SK-N-SH (cell line): ENCODE measurements at regions not wholly inside any gene's neighbourhood (a gene's known extent, or its start where the extent isn't known, plus 50 kb on each side); places are given as distances from the start of the nearest gene placed in this dataset.

ENCODE experiments used
- CTCF ChIA-PET: fragments of 300-600, 350-600 bp; formaldehyde crosslinking; extraction: SDS; loops from one replicate; lab custom pipeline; 2021; lab: Yijun Ruan, JAX
- POLR2A ChIA-PET: fragments of 350-600 bp; sonication (Branson Sonifier 250); formaldehyde crosslinking; extraction: SDS; loops from one replicate; lab custom pipeline; 2020; ENCODE audit warnings: antibody characterized with exemption, inconsistent platforms; lab: Yijun Ruan, JAX
- DNase-seq: peaks from one replicate; pipeline ENCODE4 v3.0.0; 2012
- H2AFZ ChIP-seq: fragments of 200-600 bp; sonication (generic); 2 replicates; pipeline ENCODE4 v1.8.1; 2016; ENCODE audit warnings: antibody characterized with exemption, mild to moderate bottlenecking, low read depth
- H3F3A ChIP-seq: fragments of 200-600 bp; sonication (generic); replicated peaks from 2 replicates; pipeline ENCODE3; 2016; ENCODE audit warnings: antibody characterized with exemption, mild to moderate bottlenecking; ENCODE audit not compliant: insufficient read depth
- H3K27ac ChIP-seq, 2 experiments: fragments of 200-500 bp in 1 of 2; fragments of 200-600 bp in 1 of 2; sonication (Bioruptor generic) in 1 of 2; sonication (generic), shearing (Covaris generic) in 1 of 2; 2 replicates each; pipeline versions ENCODE4 v1.5.1 to v1.6.1; 2014 to 2016; ENCODE audit warnings: low read depth in 2 of 2, inconsistent platforms in 1 of 2, low read length in 1 of 2, mild to moderate bottlenecking in 1 of 2, mixed read lengths in 1 of 2
- H3K27me3 ChIP-seq: fragments of 200-600 bp; sonication (generic), shearing (Covaris generic); 2 replicates; pipeline ENCODE4 v1.6.1; 2016; ENCODE audit warnings: mixed run types; ENCODE audit not compliant: insufficient read depth
- H3K36me3 ChIP-seq, 2 experiments: fragments of 200-500 bp in 1 of 2; fragments of 200-600 bp in 1 of 2; sonication (Bioruptor generic) in 1 of 2; sonication (generic) in 1 of 2; replicated peaks in 1 of 2; 2 replicates each; pipeline versions ENCODE3 to v1.5.1; 2014 to 2016; ENCODE audit warnings: low read length in 1 of 2, mild to moderate bottlenecking in 1 of 2; ENCODE audit not compliant: insufficient read depth in 2 of 2, control insufficient read depth in 1 of 2
- H3K4me1 ChIP-seq, 2 experiments: fragments of 200-500 bp in 1 of 2; fragments of 200-600 bp in 1 of 2; sonication (Bioruptor generic) in 1 of 2; sonication (generic), shearing (Covaris generic) in 1 of 2; 2 replicates each; pipeline versions ENCODE4 v1.5.1 to v1.6.1; 2014 to 2016; ENCODE audit warnings: low read depth in 1 of 2, low read length in 1 of 2, mixed run types in 1 of 2; ENCODE audit not compliant: insufficient read depth in 2 of 2, control insufficient read depth in 1 of 2
- H3K4me2 ChIP-seq: fragments of 200-600 bp; sonication (generic), shearing (Covaris generic); 2 replicates; pipeline ENCODE4 v1.6.1; 2017; ENCODE audit warnings: mixed run types
- H3K4me3 ChIP-seq, 2 experiments: fragments of 200-500 bp in 1 of 2; fragments of 200-600 bp in 1 of 2; sonication (Bioruptor generic) in 1 of 2; sonication (generic), shearing (Covaris generic) in 1 of 2; 2 replicates each; pipeline versions ENCODE4 v1.5.1 to v1.8.1; 2014 to 2016; ENCODE audit warnings: low read depth in 2 of 2, inconsistent platforms in 1 of 2, low read length in 1 of 2, mild to moderate bottlenecking in 1 of 2, mixed read lengths in 1 of 2, moderate library complexity in 1 of 2
- H3K79me2 ChIP-seq: fragments of 200-600 bp; sonication (generic); 2 replicates; pipeline ENCODE4 v1.8.1; 2017; ENCODE audit warnings: mild to moderate bottlenecking; ENCODE audit not compliant: insufficient read depth
- H3K9ac ChIP-seq: fragments of 200-600 bp; sonication (generic); 2 replicates; pipeline ENCODE4 v1.6.1; 2017; ENCODE audit warnings: mixed run types
- H3K9me2 ChIP-seq: fragments of 200-600 bp; sonication (generic); 2 replicates; pipeline ENCODE4 v1.6.1; 2017; ENCODE audit warnings: mixed run types
- H3K9me3 ChIP-seq: fragments of 200-600 bp; sonication (generic); 2 replicates; pipeline ENCODE4 v1.6.1; 2017; ENCODE audit warnings: mixed run types, mild to moderate bottlenecking, moderate library complexity
- H4K20me1 ChIP-seq: fragments of 200-600 bp; sonication (generic); 2 replicates; pipeline ENCODE4 v1.6.1; 2017; ENCODE audit warnings: mild to moderate bottlenecking, mixed run types; ENCODE audit not compliant: insufficient read depth
- CTCF ChIP-seq: fragments of 200-600 bp; sonication (generic); IDR thresholded peaks from 2 replicates; pipeline ENCODE4 v1.6.1; 2017; ENCODE audit warnings: antibody characterized with exemption, mild to moderate bottlenecking, moderate library complexity
- ELF1 ChIP-seq: IDR thresholded peaks from 2 replicates; pipeline ENCODE4 v1.4.0; 2012
- EP300 ChIP-seq, 2 experiments: IDR thresholded peaks; 2 replicates each; pipeline versions ENCODE4 v1.4.0 to v1.6.1; 2012; ENCODE audit warnings: borderline replicate concordance in 1 of 2, low read depth in 1 of 2, low read length in 1 of 2
- EZH2phosphoT487 ChIP-seq: fragments of 200-600 bp; sonication (generic); IDR thresholded peaks from 2 replicates; pipeline ENCODE4 v1.6.1; 2017; ENCODE audit warnings: low read depth, mixed run types, mild to moderate bottlenecking, antibody characterized with exemption, moderate library complexity, borderline replicate concordance
- FOXM1 ChIP-seq: IDR thresholded peaks from 2 replicates; pipeline ENCODE4 v1.4.0; 2012; ENCODE audit warnings: low read depth, mild to moderate bottlenecking
- GATA2 ChIP-seq: sonication (generic); formaldehyde crosslinking; IDR thresholded peaks from 2 replicates; pipeline ENCODE4 v1.5.0; 2020; ENCODE audit warnings: mild to moderate bottlenecking, missing genetic modification reagents
- IRF3 ChIP-seq: fragments of 150-350 bp; IDR thresholded peaks from 2 replicates; pipeline ENCODE4 v1.6.1; 2016; ENCODE audit warnings: mild to moderate bottlenecking, low read depth, low read length
- MEF2A ChIP-seq: IDR thresholded peaks from 2 replicates; pipeline ENCODE4 v1.4.0; 2012; ENCODE audit warnings: low read depth, borderline replicate concordance
- PBX3 ChIP-seq: IDR thresholded peaks from 2 replicates; pipeline ENCODE4; 2012
- POLR2AphosphoS5 ChIP-seq: IDR thresholded peaks from 2 replicates; pipeline ENCODE4 v1.6.1; 2012; ENCODE audit warnings: low read depth, low read length
- RCOR1 ChIP-seq: fragments of 150-350 bp; IDR thresholded peaks from 2 replicates; pipeline ENCODE4 v1.6.1; 2017; ENCODE audit warnings: antibody characterized with exemption, low read length
- RFX5 ChIP-seq: IDR thresholded peaks from 2 replicates; pipeline ENCODE4 v1.6.1; 2012; ENCODE audit warnings: mild to moderate bottlenecking, improper control_type of control experiment, low read length
- RXRA ChIP-seq: IDR thresholded peaks from 2 replicates; pipeline ENCODE4 v1.4.0; 2012; ENCODE audit warnings: low read depth, mild to moderate bottlenecking, borderline replicate concordance
- SMC3 ChIP-seq: IDR thresholded peaks from 2 replicates; pipeline ENCODE4 v1.6.1; 2012; ENCODE audit warnings: low read depth, low read length, improper control_type of control experiment
- ZBTB33 ChIP-seq: IDR thresholded peaks from 2 replicates; pipeline ENCODE4 v1.4.0; 2012; ENCODE audit warnings: low read depth, borderline replicate concordance
- WGBS: methylation state at CpG from one replicate; pipeline ENCODE4 v1.1.6; 2017; ENCODE audit warnings: low lambda C conversion rate; 5-methylcytosine and 5-hydroxymethylcytosine counted together
- TF ChIP-seq, protein P1 (sequence below): IDR thresholded peaks from 2 replicates; pipeline ENCODE4 v1.4.0; 2012; ENCODE audit warnings: low read depth, borderline replicate concordance

GRCh38 chr1:199751506-199751905, 276.0 kb upstream of the NR5A2 start (continued):
- TF ChIP-seq EZH2phosphoT487: no peak
- TF ChIP-seq MEF2A: no peak
- TF ChIP-seq CTCF: no peak
- TF ChIP-seq POLR2AphosphoS5: no peak
- TF ChIP-seq ELF1: no peak
- no peak for TF ChIP-seq RXRA
- TF ChIP-seq, all 33 proteins: peak for 0

DNA sequence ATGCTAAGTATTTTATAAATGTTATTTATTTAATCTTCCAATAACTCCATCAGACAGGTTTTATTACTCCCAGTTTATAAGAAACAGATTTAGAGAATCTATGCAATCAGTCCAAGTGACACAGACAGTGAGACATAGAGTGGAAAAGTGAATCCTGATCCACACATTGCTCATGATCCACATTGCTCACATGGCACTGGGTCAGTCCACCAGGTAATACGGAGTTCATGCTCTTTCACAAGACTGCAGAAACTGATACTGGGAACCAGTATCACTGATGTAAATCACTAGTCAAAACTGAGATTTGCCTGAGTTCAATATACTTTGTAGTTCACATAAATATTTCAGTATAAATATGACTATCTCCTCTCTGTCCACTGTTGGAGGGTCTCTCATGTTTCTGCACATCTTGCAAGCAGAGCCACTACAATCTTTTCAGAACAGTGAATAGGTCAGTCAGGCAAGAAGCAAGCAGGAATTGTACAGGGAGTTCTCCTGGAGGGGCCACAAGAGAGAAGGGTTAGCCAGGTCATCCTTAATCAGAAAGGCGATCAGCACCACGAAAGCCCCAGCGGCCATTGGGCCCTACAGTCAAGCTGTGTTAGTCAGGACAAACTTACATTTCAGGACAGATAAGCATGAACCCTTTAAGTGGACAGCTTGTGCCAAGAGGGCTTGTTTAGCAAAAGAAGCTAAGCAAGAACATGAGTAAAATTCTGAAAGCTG, 275.4 kb upstream of the NR5A2 start:
- no peaks in the 10 kb centered on the region for H3F3A ChIP-seq
- POLR2A ChIA-PET: no interaction called here
- H2AFZ ChIP-seq: no peak overlapping the region
- H3K9me2 ChIP-seq: no peaks in the 10 kb centered on the region
- TF ChIP-seq SMC3: no peak
- no peak for TF ChIP-seq MEF2A
- no peak for TF ChIP-seq PBX3
- TF ChIP-seq, protein P1, sequence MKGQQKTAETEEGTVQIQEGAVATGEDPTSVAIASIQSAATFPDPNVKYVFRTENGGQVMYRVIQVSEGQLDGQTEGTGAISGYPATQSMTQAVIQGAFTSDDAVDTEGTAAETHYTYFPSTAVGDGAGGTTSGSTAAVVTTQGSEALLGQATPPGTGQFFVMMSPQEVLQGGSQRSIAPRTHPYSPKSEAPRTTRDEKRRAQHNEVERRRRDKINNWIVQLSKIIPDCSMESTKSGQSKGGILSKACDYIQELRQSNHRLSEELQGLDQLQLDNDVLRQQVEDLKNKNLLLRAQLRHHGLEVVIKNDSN: no peak
- TF ChIP-seq GATA2 (CRISPR knock-in tag): no peak
- H3K79me2 ChIP-seq: no peaks in the 10 kb centered on the region
- DNase-seq: no peak
- CTCF ChIA-PET: no interaction called here
- no peaks in the 10 kb centered on the region for H3K27me3 ChIP-seq
- H3K27ac ChIP-seq: no peak overlapping the region
- H3K36me3 ChIP-seq: no peaks in the 10 kb centered on the region
- H3K9ac ChIP-seq: no peak overlapping the region
- no peaks in the 10 kb centered on the region for H3K4me1 ChIP-seq
- no peak overlapping the region for H3K4me2 ChIP-seq
- H3K4me3 ChIP-seq: no peak overlapping the region
- 81% methylated on average over 4 of the region's 4 CpGs for WGBS
- no peaks in the 10 kb centered on the region for H3K9me3 ChIP-seq
- H4K20me1 ChIP-seq: no peaks in the 10 kb centered on the region

DNA sequence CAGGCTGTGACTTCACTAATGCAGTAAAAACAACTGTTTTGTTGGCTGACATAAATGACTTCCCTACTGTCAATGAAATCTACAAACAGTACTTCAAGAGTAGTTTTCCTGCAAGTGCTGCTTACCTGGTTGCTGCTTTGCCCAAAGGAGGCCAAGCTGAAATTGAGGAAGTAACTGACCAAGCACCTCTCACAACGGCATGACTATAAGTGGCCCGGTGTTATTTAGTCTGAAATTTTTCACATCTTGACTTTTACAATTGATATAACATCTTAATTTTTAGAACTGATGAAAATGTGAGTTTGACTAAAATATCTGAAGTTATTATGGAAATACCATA, 274.9 kb upstream of the NR5A2 start:
- no peaks in the 10 kb centered on the region for H3K4me1 ChIP-seq
- H3K4me2 ChIP-seq: no peak overlapping the region
- no peak overlapping the region for H3K4me3 ChIP-seq
- no peak overlapping the region for H2AFZ ChIP-seq
- H3K79me2 ChIP-seq: no peaks in the 10 kb centered on the region
- no peaks in the 10 kb centered on the region for H3K27me3 ChIP-seq
- no peaks in the 10 kb centered on the region for H3F3A ChIP-seq
- H4K20me1 ChIP-seq: no peaks in the 10 kb centered on the region
- H3K9me3 ChIP-seq: no peaks in the 10 kb centered on the region
- no peak for DNase-seq
- ChIA-PET CTCF (no interaction called here), POLR2A (no interaction called here)
- no peak overlapping the region for H3K27ac ChIP-seq
- no peak overlapping the region for H3K9ac ChIP-seq
- H3K9me2 ChIP-seq: no peaks in the 10 kb centered on the region
- WGBS: 60% methylated on average over 2 of the region's 2 CpGs
- H3K36me3 ChIP-seq: no peaks in the 10 kb centered on the region
- no peak for TF ChIP-seq RFX5
- no peak for TF ChIP-seq ZBTB33
- TF ChIP-seq SMC3: no peak
- no peak for TF ChIP-seq IRF3
- TF ChIP-seq RCOR1: no peak
- TF ChIP-seq FOXM1: no peak
- TF ChIP-seq EP300 (IDR thresholded peaks at IDR 0.05; ENCODE audit: borderline replicate concordance in 1 of 2, low read depth in 1 of 2, low read length in 1 of 2): no peak
